ENCODE measurements at regions not wholly inside any gene's neighbourhood (a gene's known extent, or its start where the extent isn't known, plus 50 kb on each side); places are given as distances from the start of the nearest gene placed in this dataset.

GRCh38 chr7:24483804-24484203 is 89.4 kb upstream of the PALS2 start:
- Histone ChIP-seq H3K9me2 (replicated peaks; ENCODE audit: low read length) (no peaks in the 10 kb centered on the region), H3K9me3 (ENCODE audit: low read length) (no peaks in the 10 kb centered on the region), H3K9ac (ENCODE audit: low read length) (no peak overlapping the region), H4K20me1 (ENCODE audit: low read length) (no peaks in the 10 kb centered on the region), H3K4me2 (ENCODE audit: low read length) (no peak overlapping the region), H3F3A (ENCODE audit: low read length, unreplicated experiment) (no peaks in the 10 kb centered on the region), H3K4me1 (ENCODE audit: insufficient read depth, low read length) (peaks cover under 1% of the 10 kb centered on the region), H3K79me2 (ENCODE audit: low read length) (no peaks in the 10 kb centered on the region), H2AFZ (ENCODE audit: low read length) (no peak overlapping the region), H3K4me3 (ENCODE audit: low read length) (no peak overlapping the region), H3K27ac (ENCODE audit: low read length) (no peak overlapping the region), H3K36me3 (ENCODE audit: low read depth, low read length) (no peaks in the 10 kb centered on the region), H3K27me3 (ENCODE audit: low read length) (peaks cover 44% of the 10 kb centered on the region)
- CTCF ChIA-PET: interaction anchor here (0.6 kb wide), 1 partner anchor 88 kb away, joined by 3 read pairs; no protein-coding TSS in a partner anchor
- TF ChIP-seq CTCF (conservative IDR thresholded peaks at IDR 0.05; ENCODE audit: low read depth, low read length) (no peak), EZH2phosphoT487 (IDR thresholded peaks at IDR 0.05; ENCODE audit: borderline replicate concordance, low read length) (no peak), EZH2 (IDR thresholded peaks at IDR 0.05; ENCODE audit: low read length, unreplicated experiment) (no peak)
- no peak for ATAC-seq
- no TSS peak for BruUV-seq (replicated peaks)
- DNase-seq: no peak
- intact Hi-C loops (cut with micrococcal nuclease): no loop called here
- POLR2A ChIA-PET (ENCODE audit: unreplicated experiment): no interaction called here

DNA sequence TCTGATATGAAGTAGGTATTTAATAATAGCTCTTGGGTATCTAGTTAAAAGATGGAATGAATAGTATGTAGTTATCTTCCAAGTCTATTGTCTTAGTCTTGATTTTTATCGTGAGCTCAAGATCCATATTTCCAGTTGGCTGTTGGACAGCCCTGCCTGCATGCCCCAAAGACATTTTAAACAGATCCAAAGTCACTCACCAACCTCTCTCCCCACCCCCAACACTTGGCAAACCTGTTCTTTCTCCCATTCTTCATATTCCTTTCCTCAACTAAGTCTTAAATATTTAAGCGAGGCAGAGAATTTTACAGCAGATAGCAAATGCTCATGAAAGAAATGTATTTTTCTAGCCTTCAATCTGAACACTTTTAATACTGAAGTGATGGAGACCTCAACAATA is 80.7 kb upstream of the PALS2 start:
- H3K4me2 ChIP-seq (ENCODE audit: low read length): no peak overlapping the region
- POLR2A ChIA-PET (ENCODE audit: unreplicated experiment): no interaction called here
- TF ChIP-seq CTCF (conservative IDR thresholded peaks at IDR 0.05; ENCODE audit: low read depth, low read length) (no peak), EZH2phosphoT487 (IDR thresholded peaks at IDR 0.05; ENCODE audit: borderline replicate concordance, low read length) (no peak), EZH2 (IDR thresholded peaks at IDR 0.05; ENCODE audit: low read length, unreplicated experiment) (no peak)
- H3K79me2 ChIP-seq (ENCODE audit: low read length): no peaks in the 10 kb centered on the region
- no peaks in the 10 kb centered on the region for H4K20me1 ChIP-seq (ENCODE audit: low read length)
- no peak overlapping the region for H3K4me3 ChIP-seq (ENCODE audit: low read length)
- no peaks in the 10 kb centered on the region for H3K9me2 ChIP-seq (replicated peaks; ENCODE audit: low read length)
- CTCF ChIA-PET: no interaction called here
- H3K9ac ChIP-seq (ENCODE audit: low read length): no peak overlapping the region
- no peaks in the 10 kb centered on the region for H3K9me3 ChIP-seq (ENCODE audit: low read length)
- ATAC-seq (no peak), DNase-seq (no peak)
- no peak overlapping the region for H3K27ac ChIP-seq (ENCODE audit: low read length)
- H3K27me3 ChIP-seq (ENCODE audit: low read length): peaks cover 67% of the 10 kb centered on the region
- no peak overlapping the region for H2AFZ ChIP-seq (ENCODE audit: low read length)
- H3F3A ChIP-seq (ENCODE audit: low read length, unreplicated experiment): no peaks in the 10 kb centered on the region
- BruUV-seq (replicated peaks): no TSS peak
- intact Hi-C loops (cut with micrococcal nuclease): no loop called here
- H3K4me1 ChIP-seq (ENCODE audit: insufficient read depth, low read length): no peaks in the 10 kb centered on the region
- no peaks in the 10 kb centered on the region for H3K36me3 ChIP-seq (ENCODE audit: low read depth, low read length)

- intact Hi-C loops (cut with micrococcal nuclease): no loop called here
- BruUV-seq (replicated peaks): no TSS peak
- ATAC-seq (no peak), DNase-seq (no peak)
- no peaks in the 10 kb centered on the region for H4K20me1 ChIP-seq (ENCODE audit: low read length)
- H3F3A ChIP-seq (ENCODE audit: low read length, unreplicated experiment): no peaks in the 10 kb centered on the region
- no peak overlapping the region for H3K4me2 ChIP-seq (ENCODE audit: low read length)
- H3K4me3 ChIP-seq (ENCODE audit: low read length): no peak overlapping the region
- H3K36me3 ChIP-seq (ENCODE audit: low read depth, low read length): no peaks in the 10 kb centered on the region
- peaks cover 74% of the 10 kb centered on the region for H3K27me3 ChIP-seq (ENCODE audit: low read length)
- ChIA-PET POLR2A (ENCODE audit: unreplicated experiment) (no interaction called here), CTCF (no interaction called here)
- no peaks in the 10 kb centered on the region for H3K9me3 ChIP-seq (ENCODE audit: low read length)
- no peaks in the 10 kb centered on the region for H3K79me2 ChIP-seq (ENCODE audit: low read length)
- no peak overlapping the region for H3K9ac ChIP-seq (ENCODE audit: low read length)
- H3K9me2 ChIP-seq (replicated peaks; ENCODE audit: low read length): no peaks in the 10 kb centered on the region
- H3K4me1 ChIP-seq (ENCODE audit: insufficient read depth, low read length): no peaks in the 10 kb centered on the region
- TF ChIP-seq EZH2phosphoT487 (IDR thresholded peaks at IDR 0.05; ENCODE audit: borderline replicate concordance, low read length) (no peak), EZH2 (IDR thresholded peaks at IDR 0.05; ENCODE audit: low read length, unreplicated experiment) (no peak), CTCF (conservative IDR thresholded peaks at IDR 0.05; ENCODE audit: low read depth, low read length) (no peak)
- no peak overlapping the region for H2AFZ ChIP-seq (ENCODE audit: low read length)
- H3K27ac ChIP-seq (ENCODE audit: low read length): no peak overlapping the region
Observed at GRCh38 chr7:24494832-24495231, 78.4 kb upstream of the PALS2 start.

All from PC-3 (cell line).